Neural progenitor cell (in vitro differentiated cells): ENCODE measurements at regions not wholly inside any gene's neighbourhood (a gene's known extent, or its start where the extent isn't known, plus 50 kb on each side); places are given as distances from the start of the nearest gene placed in this dataset.

Experiments used
- CTCF ChIP-seq: fragments of 200-600 bp; sonication (generic); IDR thresholded peaks from 2 replicates; pipeline ENCODE4 v1.5.1; 2017; ENCODE audit warnings: antibody characterized with exemption, mild to moderate bottlenecking
- EZH2 ChIP-seq: fragments of 200-600 bp; sonication (generic); IDR thresholded peaks from 2 replicates; pipeline ENCODE4 v1.6.1; 2017; ENCODE audit warnings: antibody characterized with exemption, mild to moderate bottlenecking, moderate library complexity

DNA sequence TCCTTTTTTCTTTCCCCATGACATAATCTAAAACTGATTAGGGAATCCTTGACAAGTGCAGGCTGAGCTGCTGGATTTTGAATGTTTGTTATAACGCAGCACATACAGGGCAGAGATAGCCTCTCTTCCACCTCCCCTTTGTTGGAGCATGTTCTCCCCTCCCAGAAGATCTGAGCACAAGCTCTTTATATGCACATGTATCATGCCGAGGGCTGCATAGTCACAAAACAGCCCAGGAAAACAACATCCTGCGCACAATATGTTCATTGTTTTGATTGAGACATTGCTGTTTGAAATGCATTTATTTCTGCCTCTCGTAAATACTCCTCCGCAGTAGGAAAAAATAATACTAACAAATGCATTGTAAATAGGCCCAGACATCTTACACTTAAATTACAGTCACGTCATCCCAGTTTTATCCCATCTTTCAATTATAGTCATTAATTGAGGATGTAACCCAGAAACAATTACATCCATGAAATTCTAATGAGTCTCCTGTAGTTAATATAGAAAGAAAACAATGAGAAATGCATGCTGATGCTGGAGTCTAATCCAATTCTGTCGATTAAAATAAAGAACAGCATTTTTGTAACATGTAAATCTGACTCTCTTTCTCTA is 401.8 kb downstream of the BTG1 start:
- no peak for TF ChIP-seq CTCF
- no peak for TF ChIP-seq EZH2
